HG03097 (cell line): ENCODE measurements at regions not wholly inside any gene's neighbourhood (a gene's known extent, or its start where the extent isn't known, plus 50 kb on each side); places are given as distances from the start of the nearest gene placed in this dataset.
"Not testable (repeated sequence)": the region's sequence is repeated elsewhere in the genome, so short reads cannot be mapped to it uniquely, and the experiment has no call there.

Experiments used
- ATAC-seq: cut with Tn5 transposase; IDR thresholded peaks from one replicate; pipeline ENCODE4 v1.9.1; 2021; ENCODE audit not compliant: unreplicated experiment, low FRiP score

DNA sequence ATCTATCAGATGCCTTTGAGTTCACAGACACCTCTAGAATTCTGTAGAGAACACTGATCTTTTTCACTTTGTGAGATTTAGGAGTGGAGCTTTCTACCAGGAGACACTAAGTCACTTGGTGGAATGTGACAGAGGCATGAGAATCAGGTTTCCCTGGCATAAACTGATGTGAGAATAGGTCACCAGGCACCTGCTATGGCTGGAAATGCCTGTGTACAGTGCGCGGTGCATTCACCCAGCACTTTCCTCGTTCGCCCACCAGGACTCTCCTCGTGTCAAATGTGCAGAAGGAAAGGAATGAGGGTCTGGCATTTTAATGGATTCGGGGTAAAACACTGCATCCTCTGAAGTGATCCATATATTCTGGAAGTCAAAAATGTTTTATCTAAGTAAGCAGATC lies 281.8 kb upstream of the TUT7 start:
- no peak for ATAC-seq

DNA sequence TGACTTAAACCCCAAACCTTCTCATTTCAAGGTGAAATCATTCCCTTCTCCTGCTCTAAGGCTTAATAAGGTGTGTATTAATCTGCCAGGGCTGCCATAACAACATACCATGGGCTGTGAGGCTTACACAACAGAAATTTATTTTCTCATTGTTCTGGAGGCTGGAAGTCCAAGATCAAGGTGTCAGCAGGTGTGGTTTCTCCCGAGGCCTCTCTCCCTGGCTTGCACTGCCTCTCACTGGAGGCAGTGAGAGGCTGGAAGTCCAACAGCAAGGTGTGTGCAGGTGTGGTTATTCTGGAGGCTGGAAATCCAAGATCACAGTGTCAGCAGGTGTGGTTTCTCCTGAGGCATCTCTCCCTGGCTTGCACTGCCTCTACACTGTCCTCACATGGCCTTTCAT lies 280.3 kb upstream of the TUT7 start:
- no peak for ATAC-seq

DNA sequence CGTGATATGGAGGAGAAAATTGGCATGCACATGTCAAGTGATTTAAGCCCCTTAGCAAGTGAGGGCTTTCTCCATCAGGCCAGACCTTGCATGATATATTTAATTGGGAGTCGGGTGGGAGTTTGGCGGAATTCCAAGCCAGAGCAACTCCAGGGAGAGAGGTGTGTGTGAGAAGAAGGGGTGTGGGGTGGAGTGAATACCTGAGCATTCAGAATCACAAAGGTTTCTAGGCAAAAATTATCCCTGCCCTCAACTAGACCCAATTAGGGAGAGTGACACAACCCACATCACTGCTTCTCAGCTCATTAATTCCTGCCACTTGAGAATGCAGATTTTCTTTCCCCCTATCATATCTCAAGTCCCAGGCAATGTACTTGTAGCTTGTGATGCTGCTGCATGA lies 279.7 kb upstream of the TUT7 start:
- ATAC-seq = no peak

DNA sequence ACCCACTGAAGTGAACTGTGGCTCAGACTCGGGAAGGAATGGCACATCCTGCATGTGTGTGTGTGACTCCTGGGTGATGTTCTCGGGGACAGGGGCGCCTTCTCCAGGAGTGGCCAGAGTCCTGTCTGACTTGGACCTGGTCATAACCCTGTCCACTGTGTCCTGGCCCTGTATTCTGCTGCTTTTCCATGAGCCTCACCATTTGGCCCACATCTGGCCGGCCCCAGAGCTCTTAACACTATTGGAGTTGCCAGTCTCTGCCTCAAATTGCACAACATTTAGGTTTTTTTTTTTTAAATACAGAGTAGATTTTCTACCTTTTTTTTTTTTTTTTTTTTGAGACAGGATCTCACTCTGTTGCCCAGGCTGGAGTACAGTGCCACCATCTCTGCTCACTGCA lies 278.3 kb upstream of the TUT7 start:
- no peak for ATAC-seq

DNA sequence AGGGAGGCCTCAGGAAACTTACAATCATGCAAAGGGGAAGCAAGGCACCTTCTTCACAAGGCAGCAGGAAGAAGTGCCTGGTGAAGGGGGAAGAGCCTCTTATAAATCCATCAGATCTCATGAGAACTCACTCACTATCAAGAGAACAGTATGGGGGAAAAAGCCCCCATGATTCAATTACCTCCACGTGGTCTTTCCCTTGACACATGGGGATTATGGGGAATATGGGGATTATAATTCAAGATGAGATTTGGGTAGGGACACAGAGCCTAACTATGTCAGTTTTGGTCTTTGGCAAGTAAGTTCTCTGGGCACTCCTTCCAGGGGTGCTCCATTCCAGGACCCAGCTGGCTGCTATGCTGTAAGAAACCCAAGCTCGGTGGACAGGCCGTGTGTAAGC lies 275.3 kb upstream of the TUT7 start:
- no peak for ATAC-seq

DNA sequence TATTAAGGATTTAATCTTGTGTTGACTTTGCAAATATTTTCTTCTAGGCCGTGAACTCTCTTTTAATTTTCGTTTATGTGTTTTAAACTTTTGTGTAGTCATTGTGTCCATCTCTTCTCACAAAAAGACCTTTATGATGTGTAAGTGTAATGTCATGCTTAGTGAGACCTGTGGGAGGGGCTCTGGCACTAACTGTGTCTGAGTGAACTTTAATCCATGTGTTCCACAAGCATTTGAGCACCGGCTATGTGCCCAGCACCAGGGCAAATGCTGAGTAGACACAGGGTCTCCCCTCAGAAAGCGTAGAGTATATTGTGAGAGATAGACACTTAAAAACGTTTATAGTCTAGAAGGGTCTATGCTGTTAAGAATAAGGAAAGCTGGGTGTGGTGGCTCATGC lies 272.6 kb upstream of the TUT7 start:
- ATAC-seq = no peak

DNA sequence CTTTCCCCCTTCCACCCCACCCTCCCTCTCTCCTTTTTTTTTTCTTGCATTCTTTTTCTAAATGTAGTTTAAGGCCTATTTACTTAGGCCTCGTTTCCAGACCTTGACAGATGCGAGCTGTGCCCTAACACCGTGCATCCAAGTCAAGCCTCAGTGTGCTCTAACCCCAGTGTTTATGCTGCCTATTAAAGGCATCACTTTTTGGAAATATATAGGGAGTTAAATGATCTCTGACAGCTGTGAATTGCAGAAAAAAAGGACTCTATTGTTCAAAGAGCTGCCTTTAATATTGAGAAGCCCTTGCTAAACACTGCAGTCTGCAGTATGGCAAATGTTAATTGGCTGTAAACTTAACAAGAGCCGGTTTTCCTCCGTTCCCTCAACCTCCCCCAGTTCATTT lies 270.4 kb upstream of the TUT7 start:
- no peak for ATAC-seq

DNA sequence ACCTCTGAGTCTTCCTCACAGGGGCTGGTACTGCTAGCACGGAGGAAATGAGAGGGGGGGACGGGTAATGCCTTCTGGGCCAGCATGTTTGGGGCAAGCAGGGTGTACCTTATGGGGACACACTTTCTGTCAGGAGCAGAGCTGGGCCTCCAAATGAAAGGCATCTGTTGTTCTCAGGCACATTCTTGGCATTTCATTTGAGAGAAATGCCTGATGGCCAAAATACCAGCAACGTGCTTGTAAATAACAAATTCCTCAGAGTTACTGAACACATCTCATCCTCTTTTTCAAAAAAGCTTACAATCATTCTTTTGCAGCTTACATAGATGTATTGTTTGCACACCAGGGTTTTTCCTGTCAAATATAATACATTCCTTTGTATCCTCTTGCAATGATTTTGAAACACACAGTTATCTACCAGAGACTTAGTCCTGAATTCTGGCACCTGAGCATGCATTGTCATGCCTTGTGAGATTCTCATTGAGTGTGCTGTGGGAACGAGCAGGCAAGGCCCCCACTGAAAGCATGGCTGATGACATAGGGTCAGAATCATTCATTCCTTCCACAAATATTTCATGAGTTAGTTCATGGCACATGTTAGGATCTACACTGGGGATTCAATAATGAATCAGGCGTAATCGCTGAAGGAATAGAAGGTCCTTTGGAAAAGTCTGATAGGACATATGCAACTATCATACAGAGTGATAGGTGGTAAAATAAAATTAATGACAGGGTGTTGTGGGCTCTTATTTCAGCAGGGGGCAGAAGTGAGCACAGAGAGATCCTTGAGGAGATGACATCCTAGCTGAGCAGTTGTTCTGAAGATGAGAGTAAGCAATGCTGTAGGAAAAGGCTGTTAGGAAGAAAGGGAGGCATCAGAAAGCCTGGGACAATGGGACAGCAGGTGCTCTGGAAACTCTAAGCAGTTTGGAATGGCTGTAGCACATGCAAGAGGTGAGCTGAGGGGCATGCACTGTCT lies 260.9 kb upstream of the TUT7 start:
- no peak for ATAC-seq

DNA sequence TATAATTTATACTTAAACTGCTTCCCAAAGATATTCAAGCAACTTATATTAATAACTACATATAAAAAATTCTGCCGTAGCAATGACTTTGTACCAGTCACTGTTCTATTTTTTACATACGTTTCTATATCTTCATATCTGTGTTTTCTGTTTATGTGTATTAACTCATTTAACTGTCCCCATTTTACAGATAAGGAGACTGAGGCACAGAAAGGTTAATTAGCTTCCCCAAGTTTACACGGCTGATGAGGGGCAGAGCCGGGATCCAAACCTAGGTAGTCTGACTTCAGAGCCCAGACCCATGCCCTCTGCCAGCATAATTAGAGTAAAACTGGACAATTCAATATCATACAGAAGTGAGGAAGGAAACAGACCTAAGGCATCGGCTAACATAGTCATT lies 259.7 kb upstream of the TUT7 start:
- no peak for ATAC-seq

DNA sequence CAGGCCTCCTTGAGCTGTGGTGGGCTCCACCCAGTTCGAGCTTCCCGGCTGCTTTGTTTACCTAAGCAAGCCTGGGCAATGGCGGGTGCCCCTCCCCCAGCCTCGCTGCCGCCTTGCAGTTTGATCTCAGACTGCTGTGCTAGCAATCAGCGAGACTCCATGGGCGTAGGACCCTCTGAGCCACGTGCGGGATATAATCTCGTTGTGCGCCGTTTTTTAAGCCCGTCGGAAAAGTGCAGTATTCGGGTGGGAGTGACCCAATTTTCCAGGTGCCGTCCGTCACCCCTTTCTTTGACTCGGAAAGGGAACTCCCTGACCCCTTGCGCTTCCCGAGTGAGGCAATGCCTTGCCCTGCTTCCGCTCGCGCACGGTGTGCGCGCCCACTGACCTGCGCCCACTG lies 257.3 kb upstream of the TUT7 start:
- not testable (repeated sequence) for ATAC-seq

DNA sequence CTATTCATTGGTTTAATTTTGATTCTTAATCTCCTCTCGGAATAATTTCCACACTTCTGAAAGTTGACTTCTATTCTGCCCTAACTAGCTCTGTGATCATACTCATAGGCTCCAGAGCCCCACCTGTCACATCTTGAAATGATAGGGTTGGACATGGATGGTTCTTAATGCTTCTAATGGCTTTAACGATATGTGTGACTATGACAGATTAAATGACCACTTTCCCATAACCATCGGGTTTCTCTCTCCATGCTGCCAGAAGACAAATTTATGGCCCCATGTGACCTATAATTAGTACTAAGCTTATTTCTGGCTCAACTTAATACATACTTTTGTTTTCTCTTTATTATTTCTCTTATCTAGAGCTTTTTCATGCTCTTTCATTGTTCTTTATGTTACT lies 251.1 kb upstream of the TUT7 start:
- ATAC-seq = no peak

DNA sequence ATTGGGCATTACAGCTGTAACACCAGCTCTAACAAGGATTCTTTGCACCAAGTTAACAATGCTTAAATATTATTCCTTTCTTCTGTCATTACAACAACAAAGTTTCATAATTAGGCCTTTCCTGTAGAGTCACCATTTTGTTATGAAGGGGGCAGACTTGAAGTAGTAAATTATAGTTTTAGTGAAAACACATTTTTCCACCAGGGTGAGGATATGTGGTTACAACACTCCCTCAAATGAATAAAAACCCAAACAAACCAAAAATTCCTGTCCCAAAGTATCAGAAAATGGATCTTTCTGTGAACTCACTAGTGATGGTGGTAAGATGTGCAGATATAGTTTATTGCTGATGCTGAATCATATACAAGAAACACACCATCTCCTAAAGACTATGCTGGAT lies 250.5 kb upstream of the TUT7 start:
- no peak for ATAC-seq

DNA sequence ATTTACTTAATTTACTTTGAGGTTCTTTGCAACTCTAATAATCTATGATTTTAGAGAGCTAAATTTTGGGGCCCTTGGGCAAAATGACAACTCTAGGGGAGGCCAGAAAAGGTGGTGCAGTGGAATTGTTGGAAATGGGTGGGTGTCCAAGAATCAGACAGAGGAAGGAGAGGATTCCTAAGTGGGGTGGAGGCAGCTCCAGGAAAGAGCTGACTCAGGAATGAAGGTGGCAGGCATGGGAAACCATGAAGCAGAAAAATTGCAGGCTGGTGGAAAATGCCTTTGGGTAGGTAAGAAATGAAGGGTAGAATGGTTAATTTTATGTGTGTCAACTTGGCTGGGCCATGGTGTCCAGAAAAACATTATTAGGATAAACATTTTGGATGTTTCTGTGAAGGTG lies 248.5 kb upstream of the TUT7 start:
- ATAC-seq = no peak

DNA sequence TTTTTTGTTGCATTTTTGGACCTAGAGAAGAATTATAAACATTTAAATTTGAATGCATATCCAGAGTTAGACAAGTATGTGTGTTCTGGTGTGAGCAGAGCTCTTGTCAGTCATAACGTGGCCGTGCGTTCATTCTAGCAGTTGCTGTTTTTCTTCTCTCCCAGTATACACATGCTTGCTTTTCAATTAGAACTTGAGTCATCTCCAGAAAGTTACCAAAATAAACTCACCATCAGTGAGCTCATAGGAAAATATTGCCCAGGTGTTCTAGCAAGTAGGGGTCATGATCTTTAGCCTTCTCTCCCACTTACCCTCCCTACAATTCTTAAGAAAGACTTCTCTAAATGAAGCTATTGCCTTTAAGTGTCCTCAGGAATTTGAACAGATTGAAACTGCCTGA lies 247.5 kb upstream of the TUT7 start:
- no peak for ATAC-seq

DNA sequence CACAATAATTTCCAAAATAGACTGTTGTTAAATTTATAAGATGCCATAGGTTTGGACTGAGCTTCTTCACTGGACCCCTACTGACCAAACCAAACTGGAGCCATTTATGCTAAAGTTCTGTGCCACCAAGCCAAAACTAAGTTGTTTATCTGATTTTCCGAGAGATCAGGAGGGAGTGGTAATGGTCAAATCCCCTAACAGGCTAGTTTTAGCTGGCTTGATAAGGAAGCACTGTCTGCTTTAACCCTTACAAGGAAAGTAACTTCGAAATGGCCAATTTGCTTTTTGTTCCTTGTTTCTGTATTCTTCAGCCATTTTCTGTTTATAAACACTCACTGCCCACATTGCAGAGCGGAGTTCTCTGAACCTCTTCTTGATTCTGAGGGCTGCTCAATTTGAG lies 246.8 kb upstream of the TUT7 start:
- ATAC-seq = no peak

DNA sequence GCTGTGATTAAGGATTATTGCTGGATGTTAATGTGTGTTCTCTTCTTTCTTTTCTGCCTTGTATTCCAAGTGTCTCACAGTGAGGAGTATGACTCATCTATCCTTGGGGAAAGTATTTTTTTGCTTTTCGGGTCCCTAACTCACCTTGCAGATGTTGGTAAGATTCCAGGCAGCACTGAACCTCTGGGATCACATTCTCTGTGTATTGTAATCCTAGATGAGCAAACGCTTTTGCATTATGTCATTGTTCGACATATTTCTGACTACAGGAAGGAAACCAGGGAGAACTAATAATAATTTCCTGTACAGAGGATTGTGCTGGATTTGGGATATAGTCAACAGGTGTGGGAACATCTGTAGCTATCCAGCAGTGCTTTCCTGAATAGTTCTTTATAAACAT lies 246.1 kb upstream of the TUT7 start:
- no peak for ATAC-seq

DNA sequence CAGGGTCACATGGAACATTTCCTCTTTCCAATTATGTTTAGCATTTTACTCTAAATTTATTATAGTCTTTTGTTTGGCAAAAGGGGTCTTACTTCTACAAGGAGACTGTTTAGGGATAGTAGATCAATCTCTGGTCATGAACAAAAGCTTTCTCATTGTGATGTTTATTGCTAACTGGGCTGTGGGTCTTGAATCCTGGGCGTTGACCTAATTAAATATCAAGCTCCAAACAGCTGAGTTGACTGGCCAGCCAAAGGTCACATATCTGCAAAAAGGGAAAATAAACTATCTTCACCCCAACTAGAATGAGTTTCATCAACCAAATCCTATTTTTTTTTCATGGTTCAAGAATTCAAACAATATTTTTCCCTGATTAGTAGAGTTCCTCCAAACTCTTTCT lies 245.4 kb upstream of the TUT7 start:
- ATAC-seq = no peak

DNA sequence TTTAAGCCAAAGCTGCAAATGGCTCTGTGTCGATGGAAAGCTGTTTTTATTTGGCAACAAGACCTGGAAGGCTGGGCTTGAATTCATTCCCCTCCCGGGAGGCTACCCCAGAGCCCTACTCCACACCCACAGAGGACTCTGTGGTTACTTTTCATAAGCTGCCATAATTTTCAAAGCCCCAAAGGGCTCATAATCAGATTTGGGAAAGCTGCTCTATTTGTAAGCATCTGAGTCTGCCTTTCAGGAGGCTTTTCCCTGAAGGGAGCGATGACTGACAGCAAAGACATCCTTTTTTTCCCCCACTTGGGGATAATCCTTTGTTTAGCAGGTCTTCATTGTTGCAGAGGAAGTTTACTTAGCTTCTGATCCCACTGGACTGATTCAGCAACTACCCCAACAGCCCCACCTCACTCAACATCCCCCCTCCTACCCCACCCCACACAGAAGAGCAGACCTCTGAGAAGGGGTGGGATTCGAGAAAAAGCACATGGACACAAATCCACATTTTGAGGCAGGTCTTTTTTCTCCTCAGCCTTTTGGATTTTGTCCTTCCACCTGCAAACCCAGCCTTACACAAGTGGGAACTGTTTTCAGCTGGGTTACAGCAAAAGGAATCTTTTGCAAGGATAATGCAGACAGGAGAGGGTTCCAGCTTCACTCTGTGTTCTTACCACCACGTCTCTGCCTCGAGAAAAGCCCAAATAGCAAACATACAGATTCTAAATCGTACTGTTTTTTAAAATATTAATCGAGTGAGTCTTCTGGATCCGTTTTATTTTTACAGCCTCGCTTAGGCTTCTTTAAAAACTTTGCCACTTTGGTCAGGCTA lies 244.4 kb upstream of the TUT7 start:
- ATAC-seq = no peak

DNA sequence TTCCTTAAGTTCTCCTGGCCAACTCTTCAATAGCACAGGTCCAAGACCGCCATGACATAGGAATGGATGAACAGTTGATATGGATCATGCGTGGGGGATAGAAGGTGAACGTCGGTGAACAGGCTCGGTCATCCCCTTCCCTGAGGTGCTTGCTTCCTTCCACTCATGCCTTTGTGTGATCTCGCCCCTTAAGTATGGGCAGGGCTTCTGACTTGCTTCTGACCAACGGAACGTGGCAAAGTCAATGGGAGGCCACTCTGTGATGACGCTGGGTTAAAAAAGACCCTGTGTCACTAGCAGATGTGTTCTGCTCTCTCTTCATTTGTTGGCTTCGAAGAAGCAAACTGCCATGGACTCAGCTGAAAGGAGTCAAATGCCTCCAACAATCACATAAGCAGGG lies 240.5 kb upstream of the TUT7 start:
- ATAC-seq = no peak

DNA sequence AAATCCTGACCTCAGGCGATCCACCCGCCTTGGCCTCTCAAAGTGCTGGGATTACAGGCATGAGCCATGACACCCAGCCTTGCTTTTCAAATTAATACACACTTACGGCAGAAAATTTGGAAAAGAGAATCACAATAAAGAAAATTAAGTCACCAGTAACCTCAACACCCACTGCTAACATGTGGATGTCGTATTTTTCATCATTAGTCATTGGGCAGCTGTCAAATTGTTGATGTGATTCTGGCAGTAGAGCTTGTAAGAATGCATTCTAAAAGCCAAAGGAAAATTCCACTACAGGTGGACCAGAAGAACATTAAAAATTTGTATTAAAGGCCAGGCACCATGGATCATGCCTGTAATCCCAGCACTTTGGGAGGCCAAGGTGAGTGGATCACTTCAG lies 237.3 kb upstream of the TUT7 start:
- no peak for ATAC-seq

DNA sequence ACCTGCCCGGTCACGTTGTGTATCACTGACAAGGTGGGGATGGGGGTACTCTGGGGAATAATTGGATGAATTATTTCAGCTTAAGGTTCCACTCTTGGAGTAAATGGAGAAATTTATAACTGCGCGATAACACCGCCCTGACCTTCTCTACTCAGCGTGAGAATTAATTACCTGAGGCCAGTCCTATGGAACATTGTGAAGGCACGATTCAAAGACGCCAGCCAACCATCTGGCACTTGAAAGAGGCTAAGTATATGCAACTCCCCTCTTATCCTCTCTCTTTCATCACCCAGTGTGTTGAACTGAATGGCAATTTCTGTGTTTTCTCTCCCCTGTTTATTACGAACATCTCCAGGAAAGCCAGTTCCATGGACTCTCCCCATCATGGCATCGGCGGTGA lies 235.5 kb upstream of the TUT7 start:
- ATAC-seq = no peak

DNA sequence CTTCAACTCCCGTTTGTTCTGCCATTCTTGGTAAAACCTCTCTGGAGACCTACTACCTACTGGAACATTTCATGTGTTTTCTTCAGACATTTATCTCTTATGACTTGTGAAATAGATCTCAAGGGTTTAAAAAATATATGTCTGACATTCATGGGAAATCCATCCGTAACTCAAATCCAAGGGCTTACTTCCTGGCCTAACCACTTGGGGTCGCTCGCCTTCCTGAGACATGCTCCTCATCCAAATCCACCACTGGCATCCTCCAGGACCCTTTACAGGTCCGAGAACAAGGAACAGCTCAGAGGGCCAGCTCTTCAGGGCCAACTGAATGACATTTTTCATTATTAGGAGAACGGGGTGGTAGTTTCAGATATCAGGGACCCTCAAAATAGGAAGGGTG lies 235.1 kb upstream of the TUT7 start:
- ATAC-seq = no peak
